Endothelial cell (in vitro differentiated cells): ENCODE measurements at regions not wholly inside any gene's neighbourhood (a gene's known extent, or its start where the extent isn't known, plus 50 kb on each side); places are given as distances from the start of the nearest gene placed in this dataset.

Experiments
- DNase-seq: peaks from one replicate; pipeline ENCODE4 v3.0.0; 2021; ENCODE audit warnings: low spot score
- H3K27ac Mint-ChIP-seq: one replicate; pipeline ENCODE4 v1.8.0; 2021; ENCODE audit warnings: mixed read lengths, inconsistent platforms; ENCODE audit not compliant: unreplicated experiment
- H3K27me3 Mint-ChIP-seq: one replicate; pipeline ENCODE4 v1.8.0; 2021; ENCODE audit warnings: mild to moderate bottlenecking, moderate library complexity, mixed read lengths, inconsistent platforms; ENCODE audit not compliant: unreplicated experiment
- H3K36me3 Mint-ChIP-seq: one replicate; pipeline ENCODE4 v1.8.0; 2021; ENCODE audit warnings: mild to moderate bottlenecking, low read depth, mixed read lengths, inconsistent platforms; ENCODE audit not compliant: unreplicated experiment
- H3K4me1 Mint-ChIP-seq: one replicate; pipeline ENCODE4 v1.8.0; 2021; ENCODE audit warnings: mild to moderate bottlenecking, mixed read lengths, inconsistent platforms; ENCODE audit not compliant: unreplicated experiment
- H3K4me3 Mint-ChIP-seq: one replicate; pipeline ENCODE4 v1.8.0; 2021; ENCODE audit warnings: mild to moderate bottlenecking, mixed read lengths, inconsistent platforms; ENCODE audit not compliant: unreplicated experiment
- H3K9me3 Mint-ChIP-seq: one replicate; pipeline ENCODE4 v1.8.0; 2021; ENCODE audit warnings: mixed read lengths, inconsistent platforms; ENCODE audit not compliant: unreplicated experiment
- CTCF ChIP-seq: fragments of 200-600 bp; sonication (generic); IDR thresholded peaks from one replicate; pipeline ENCODE4 v1.5.0; 2021; ENCODE audit warnings: antibody characterized with exemption; ENCODE audit not compliant: unreplicated experiment

GRCh38 chr2:175579646-175580045 is 398.1 kb upstream of the ATP5MC3 start:
- Mint-ChIP-seq H3K27ac (no peak overlapping the region), H3K4me3 (no peak overlapping the region), H3K27me3 (peaks cover 3% of the 10 kb centered on the region), H3K36me3 (no peaks in the 10 kb centered on the region), H3K9me3 (no peaks in the 10 kb centered on the region), H3K4me1 (no peaks in the 10 kb centered on the region)
- no peak for DNase-seq
- TF ChIP-seq CTCF: no peak

- peaks cover 3% of the 10 kb centered on the region for H3K27me3 Mint-ChIP-seq
- no peak for TF ChIP-seq CTCF
- H3K4me1 Mint-ChIP-seq: no peaks in the 10 kb centered on the region
- H3K9me3 Mint-ChIP-seq: no peaks in the 10 kb centered on the region
- no peaks in the 10 kb centered on the region for H3K36me3 Mint-ChIP-seq
- no peak for DNase-seq
- no peak overlapping the region for H3K4me3 Mint-ChIP-seq
- H3K27ac Mint-ChIP-seq: no peak overlapping the region
Observed at GRCh38 chr2:175577368-175577970, 396.0 kb upstream of the ATP5MC3 start.

- Mint-ChIP-seq H3K27me3 (peaks cover 3% of the 10 kb centered on the region), H3K27ac (no peak overlapping the region), H3K9me3 (no peaks in the 10 kb centered on the region), H3K4me1 (no peaks in the 10 kb centered on the region), H3K36me3 (no peaks in the 10 kb centered on the region), H3K4me3 (no peak overlapping the region)
- no peak for DNase-seq
- no peak for TF ChIP-seq CTCF
Observed at GRCh38 chr2:175576875-175577274, 395.4 kb upstream of the ATP5MC3 start.

GRCh38 chr2:175576270-175576669 is 394.8 kb upstream of the ATP5MC3 start:
- H3K27ac Mint-ChIP-seq: no peak overlapping the region
- no peaks in the 10 kb centered on the region for H3K9me3 Mint-ChIP-seq
- no peak overlapping the region for H3K4me3 Mint-ChIP-seq
- no peaks in the 10 kb centered on the region for H3K4me1 Mint-ChIP-seq
- no peak for DNase-seq
- no peaks in the 10 kb centered on the region for H3K36me3 Mint-ChIP-seq
- no peak for TF ChIP-seq CTCF
- H3K27me3 Mint-ChIP-seq: peaks cover 3% of the 10 kb centered on the region

- Mint-ChIP-seq H3K9me3 (no peaks in the 10 kb centered on the region), H3K4me3 (no peak overlapping the region), H3K36me3 (no peaks in the 10 kb centered on the region), H3K27me3 (peaks cover 3% of the 10 kb centered on the region), H3K4me1 (no peaks in the 10 kb centered on the region), H3K27ac (no peak overlapping the region)
- no peak for TF ChIP-seq CTCF
- no peak for DNase-seq
Observed at GRCh38 chr2:175575346-175576258, 394.1 kb upstream of the ATP5MC3 start.
